HUES48 (cell line): ENCODE measurements at regions not wholly inside any gene's neighbourhood (a gene's known extent, or its start where the extent isn't known, plus 50 kb on each side); places are given as distances from the start of the nearest gene placed in this dataset.

ENCODE experiments used
- H3K27ac ChIP-seq: one replicate; pipeline ENCODE4 v1.7.0; 2013; ENCODE audit warnings: low read depth, low read length, inconsistent platforms
- H3K27me3 ChIP-seq: 2 replicates; pipeline ENCODE4 v1.6.1; 2013; ENCODE audit warnings: mild to moderate bottlenecking, low read length; ENCODE audit not compliant: control insufficient read depth, insufficient read depth
- H3K36me3 ChIP-seq: 2 replicates; pipeline ENCODE4 v1.6.1; 2013; ENCODE audit warnings: low read length; ENCODE audit not compliant: control insufficient read depth, insufficient read depth
- H3K4me1 ChIP-seq: 2 replicates; pipeline ENCODE4 v1.6.1; 2013; ENCODE audit warnings: mild to moderate bottlenecking, low read length; ENCODE audit not compliant: control insufficient read depth, insufficient read depth
- H3K4me3 ChIP-seq: 2 replicates; pipeline ENCODE4 v1.5.1; 2013; ENCODE audit warnings: mild to moderate bottlenecking, low read depth, low read length
- H3K9ac ChIP-seq: 2 replicates; pipeline ENCODE4 v1.6.1; 2013; ENCODE audit warnings: mild to moderate bottlenecking, low read depth, low read length, moderate library complexity
- H3K9me3 ChIP-seq: 2 replicates; pipeline ENCODE4 v1.6.1; 2013; ENCODE audit warnings: low read length; ENCODE audit not compliant: control insufficient read depth, insufficient read depth

DNA sequence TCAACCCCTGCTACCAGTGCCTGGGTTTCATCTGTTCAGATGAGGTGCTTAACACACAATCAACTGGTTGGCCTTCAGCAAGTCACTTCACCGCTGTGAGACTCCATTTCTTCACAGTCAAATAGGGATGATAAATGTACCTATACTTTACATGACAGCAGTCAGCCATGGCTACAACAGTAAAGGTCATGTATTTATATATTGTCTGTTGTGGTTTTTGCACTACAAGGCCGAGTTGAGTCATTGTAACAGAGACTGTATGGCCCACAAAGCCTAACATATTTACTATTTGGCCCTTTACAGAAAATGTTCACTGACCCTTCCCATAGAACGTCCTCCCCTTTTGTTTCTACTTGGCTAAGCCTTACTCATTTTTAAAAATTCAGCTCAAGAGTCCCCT lies 404.6 kb upstream of the F9 start:
- no peaks in the 10 kb centered on the region for H3K9me3 ChIP-seq
- H3K4me3 ChIP-seq: no peak overlapping the region
- H3K4me1 ChIP-seq: peaks cover 11% of the 10 kb centered on the region
- no peaks in the 10 kb centered on the region for H3K36me3 ChIP-seq
- no peak overlapping the region for H3K9ac ChIP-seq
- peaks cover 20% of the 10 kb centered on the region for H3K27me3 ChIP-seq
- no peak overlapping the region for H3K27ac ChIP-seq

- H3K4me1 ChIP-seq: peaks cover 11% of the 10 kb centered on the region
- H3K27ac ChIP-seq: no peak overlapping the region
- H3K4me3 ChIP-seq: no peak overlapping the region
- no peaks in the 10 kb centered on the region for H3K9me3 ChIP-seq
- no peaks in the 10 kb centered on the region for H3K36me3 ChIP-seq
- no peak overlapping the region for H3K9ac ChIP-seq
- H3K27me3 ChIP-seq: peaks cover 26% of the 10 kb centered on the region
Observed at GRCh38 chrX:139121616-139122286, 408.8 kb upstream of the F9 start.

DNA sequence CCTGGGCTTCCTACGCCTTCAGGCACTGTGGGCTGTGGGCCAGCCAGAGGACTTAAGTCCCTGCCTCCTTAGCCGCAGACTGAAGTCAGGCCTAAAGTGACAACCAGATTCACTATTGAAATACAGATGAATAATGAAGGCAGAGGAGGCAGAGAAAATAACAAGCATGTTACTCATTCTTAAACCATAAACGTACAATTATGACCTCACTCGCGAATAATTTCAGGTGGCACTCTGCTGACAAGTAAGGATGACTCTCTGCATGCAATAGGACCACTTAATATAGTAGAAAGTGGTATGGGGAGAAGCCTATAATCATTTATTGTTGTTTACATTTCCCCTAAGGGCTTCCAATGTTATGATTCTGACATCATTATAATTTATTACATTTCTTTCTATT lies 409.2 kb upstream of the FGF13 start:
- H3K4me3 ChIP-seq: no peak overlapping the region
- H3K27ac ChIP-seq: no peak overlapping the region
- H3K27me3 ChIP-seq: peaks cover 26% of the 10 kb centered on the region
- H3K9ac ChIP-seq: no peak overlapping the region
- H3K4me1 ChIP-seq: peaks cover 11% of the 10 kb centered on the region
- no peaks in the 10 kb centered on the region for H3K36me3 ChIP-seq
- no peaks in the 10 kb centered on the region for H3K9me3 ChIP-seq

- no peaks in the 10 kb centered on the region for H3K9me3 ChIP-seq
- H3K9ac ChIP-seq: no peak overlapping the region
- no peak overlapping the region for H3K4me3 ChIP-seq
- H3K27me3 ChIP-seq: no peaks in the 10 kb centered on the region
- no peaks in the 10 kb centered on the region for H3K36me3 ChIP-seq
- H3K27ac ChIP-seq: no peak overlapping the region
- H3K4me1 ChIP-seq: no peaks in the 10 kb centered on the region
Observed at GRCh38 chrX:139113708-139114107, 402.2 kb upstream of the FGF13 start.

GRCh38 chrX:139112432-139112831 lies 400.9 kb upstream of the FGF13 start:
- no peaks in the 10 kb centered on the region for H3K27me3 ChIP-seq
- no peaks in the 10 kb centered on the region for H3K4me1 ChIP-seq
- H3K36me3 ChIP-seq: no peaks in the 10 kb centered on the region
- H3K4me3 ChIP-seq: no peak overlapping the region
- H3K9me3 ChIP-seq: no peaks in the 10 kb centered on the region
- no peak overlapping the region for H3K9ac ChIP-seq
- no peak overlapping the region for H3K27ac ChIP-seq

- Histone ChIP-seq H3K36me3 (no peaks in the 10 kb centered on the region), H3K27me3 (peaks cover 5% of the 10 kb centered on the region; the same call in 1 of the 2 replicates), H3K4me1 (peaks cover 15% of the 10 kb centered on the region), H3K9me3 (no peaks in the 10 kb centered on the region), H3K27ac (no peak overlapping the region), H3K9ac (no peak overlapping the region), H3K4me3 (no peak overlapping the region)
Observed at GRCh38 chrX:139106069-139106468, 394.6 kb upstream of the FGF13 start.

- no peak overlapping the region for H3K9ac ChIP-seq
- H3K4me1 ChIP-seq: no peaks in the 10 kb centered on the region
- H3K27ac ChIP-seq: no peak overlapping the region
- H3K4me3 ChIP-seq: no peak overlapping the region
- H3K27me3 ChIP-seq: no peaks in the 10 kb centered on the region
- no peaks in the 10 kb centered on the region for H3K36me3 ChIP-seq
- H3K9me3 ChIP-seq: no peaks in the 10 kb centered on the region
Observed at GRCh38 chrX:139094671-139095592, 383.4 kb upstream of the FGF13 start.

- Histone ChIP-seq H3K4me3 (no peak overlapping the region), H3K27me3 (no peaks in the 10 kb centered on the region), H3K4me1 (no peaks in the 10 kb centered on the region), H3K9ac (no peak overlapping the region), H3K27ac (no peak overlapping the region), H3K36me3 (no peaks in the 10 kb centered on the region), H3K9me3 (no peaks in the 10 kb centered on the region)
Observed at GRCh38 chrX:139093201-139093600, 381.7 kb upstream of the FGF13 start.

- no peak overlapping the region for H3K27ac ChIP-seq
- no peak overlapping the region for H3K4me3 ChIP-seq
- no peak overlapping the region for H3K9ac ChIP-seq
- no peaks in the 10 kb centered on the region for H3K27me3 ChIP-seq
- H3K36me3 ChIP-seq: no peaks in the 10 kb centered on the region
- no peaks in the 10 kb centered on the region for H3K4me1 ChIP-seq
- no peaks in the 10 kb centered on the region for H3K9me3 ChIP-seq
Observed at GRCh38 chrX:139091878-139092277, 380.4 kb upstream of the FGF13 start.

- Histone ChIP-seq H3K4me3 (no peak overlapping the region), H3K9ac (no peak overlapping the region), H3K36me3 (no peaks in the 10 kb centered on the region), H3K27ac (no peak overlapping the region), H3K4me1 (no peaks in the 10 kb centered on the region), H3K9me3 (no peaks in the 10 kb centered on the region), H3K27me3 (no peaks in the 10 kb centered on the region)
Observed at GRCh38 chrX:139091066-139091465, 379.5 kb upstream of the FGF13 start.

- no peak overlapping the region for H3K27ac ChIP-seq
- no peaks in the 10 kb centered on the region for H3K4me1 ChIP-seq
- no peak overlapping the region for H3K4me3 ChIP-seq
- H3K9me3 ChIP-seq: no peaks in the 10 kb centered on the region
- no peaks in the 10 kb centered on the region for H3K27me3 ChIP-seq
- H3K9ac ChIP-seq: no peak overlapping the region
- no peaks in the 10 kb centered on the region for H3K36me3 ChIP-seq
Observed at GRCh38 chrX:139086246-139086645, 374.7 kb upstream of the FGF13 start.
